Neuronal stem cell (in vitro differentiated cells): ENCODE measurements at regions not wholly inside any gene's neighbourhood (a gene's known extent, or its start where the extent isn't known, plus 50 kb on each side); places are given as distances from the start of the nearest gene placed in this dataset.

Experiments used
- DNase-seq: peaks from one replicate; pipeline ENCODE4 v3.0.0-alpha.2; 2013; ENCODE audit warnings: low spot score
- H2AFZ ChIP-seq: one replicate; pipeline ENCODE4 v1.6.1; 2013; ENCODE audit warnings: mild to moderate bottlenecking, low read length, inconsistent platforms
- H2AK5ac ChIP-seq: 2 replicates; pipeline ENCODE4 v1.6.1; 2013; ENCODE audit warnings: low read depth, mild to moderate bottlenecking, inconsistent platforms, low read length, moderate library complexity, mixed read lengths
- H2BK120ac ChIP-seq: 2 replicates; pipeline ENCODE4 v1.6.1; 2013; ENCODE audit warnings: low read depth, mild to moderate bottlenecking, inconsistent platforms, low read length, moderate library complexity, mixed read lengths
- H2BK12ac ChIP-seq: one replicate; pipeline ENCODE4 v1.6.1; 2013; ENCODE audit warnings: low read length, inconsistent platforms
- H2BK15ac ChIP-seq: 2 replicates; pipeline ENCODE4 v1.6.1; 2013; ENCODE audit warnings: mild to moderate bottlenecking, low read length, inconsistent platforms, mixed read lengths
- H2BK5ac ChIP-seq: one replicate; pipeline ENCODE4 v1.6.1; 2013; ENCODE audit warnings: inconsistent platforms, mild to moderate bottlenecking, low read length, moderate library complexity
- H3K14ac ChIP-seq: one replicate; pipeline ENCODE4 v1.6.1; 2013; ENCODE audit warnings: low read length, inconsistent platforms
- H3K18ac ChIP-seq: 2 replicates; pipeline ENCODE4 v1.6.1; 2013; ENCODE audit warnings: low read length, inconsistent platforms
- H3K23ac ChIP-seq: 2 replicates; pipeline ENCODE4 v1.6.1; 2013; ENCODE audit warnings: low read depth, mild to moderate bottlenecking, mixed read lengths, low read length, inconsistent platforms; ENCODE audit not compliant: poor library complexity
- H3K27ac ChIP-seq: replicated peaks from 3 replicates; pipeline ENCODE4 v1.5.1; 2013; ENCODE audit warnings: low read length, inconsistent platforms
- H3K27me3 ChIP-seq, 3 experiments: 2 replicates each; pipeline ENCODE4 v1.6.1; 2013; ENCODE audit warnings: low read length in 3 of 3, mild to moderate bottlenecking in 2 of 3, inconsistent platforms in 1 of 3, low read depth in 1 of 3, mixed read lengths in 1 of 3, moderate library complexity in 1 of 3; ENCODE audit not compliant: control insufficient read depth in 3 of 3, insufficient read depth in 3 of 3
- H3K36me3 ChIP-seq, 2 donors: replicated peaks in 1 of 2; 2 replicates each; pipeline ENCODE4 v1.6.1; 2013; ENCODE audit warnings: low read length in 2 of 2; ENCODE audit not compliant: control insufficient read depth in 2 of 2, insufficient read depth in 2 of 2
- H3K4ac ChIP-seq: 2 replicates; pipeline ENCODE4 v1.6.1; 2013; ENCODE audit warnings: inconsistent platforms, mild to moderate bottlenecking, low read length, moderate library complexity
- H3K4me1 ChIP-seq, 2 donors: 1 replicate in 1 of 2; 2 replicates in 1 of 2; pipeline ENCODE4 v1.6.1; 2013; ENCODE audit warnings: low read length in 2 of 2, low read depth in 1 of 2; ENCODE audit not compliant: control insufficient read depth in 2 of 2, insufficient read depth in 1 of 2
- H3K4me2 ChIP-seq: one replicate; pipeline ENCODE4 v1.6.1; 2013; ENCODE audit warnings: mild to moderate bottlenecking, low read length, inconsistent platforms; ENCODE audit not compliant: insufficient read depth, poor library complexity, severe bottlenecking
- H3K4me3 ChIP-seq, 2 donors: 2 replicates each; pipeline ENCODE4 v1.5.1; 2013; ENCODE audit warnings: low read length in 2 of 2, mild to moderate bottlenecking in 2 of 2, inconsistent platforms in 1 of 2, moderate library complexity in 1 of 2
- H3K79me1 ChIP-seq: one replicate; pipeline ENCODE4 v1.6.1; 2013; ENCODE audit warnings: low read depth, mild to moderate bottlenecking, inconsistent platforms, low read length, moderate library complexity
- H3K9ac ChIP-seq: one replicate; pipeline ENCODE4 v1.6.1; 2013; ENCODE audit warnings: mild to moderate bottlenecking, low read depth, low read length, inconsistent platforms; ENCODE audit not compliant: poor library complexity
- H3K9me3 ChIP-seq, 2 donors: replicated peaks in 1 of 2; 2 replicates each; pipeline versions ENCODE3 to v1.6.1; 2013; ENCODE audit warnings: low read length in 2 of 2, mild to moderate bottlenecking in 2 of 2, inconsistent platforms in 1 of 2, low read depth in 1 of 2, mixed read lengths in 1 of 2, moderate library complexity in 1 of 2; ENCODE audit not compliant: control insufficient read depth in 2 of 2, insufficient read depth in 1 of 2
- H4K8ac ChIP-seq: one replicate; pipeline ENCODE4 v1.6.1; 2013; ENCODE audit warnings: low read depth, mild to moderate bottlenecking, inconsistent platforms, low read length, moderate library complexity
- H4K91ac ChIP-seq: one replicate; pipeline ENCODE4 v1.6.1; 2013; ENCODE audit warnings: low read length, low read depth, mild to moderate bottlenecking, inconsistent platforms; ENCODE audit not compliant: poor library complexity
- WGBS, 2 donors: extraction: QIAGEN DNeasy Blood & Tissue Kit; methylation state at CpG; one replicate each; pipeline ENCODE4 v1.1.7; 2013; ENCODE audit warnings: missing lambda C conversion rate in 2 of 2, mixed read lengths in 1 of 2; ENCODE audit not compliant: insufficient read length in 2 of 2, insufficient replicate concordance in 1 of 2; ENCODE audit errors: extremely low coverage in 2 of 2; 5-methylcytosine and 5-hydroxymethylcytosine counted together

DNA sequence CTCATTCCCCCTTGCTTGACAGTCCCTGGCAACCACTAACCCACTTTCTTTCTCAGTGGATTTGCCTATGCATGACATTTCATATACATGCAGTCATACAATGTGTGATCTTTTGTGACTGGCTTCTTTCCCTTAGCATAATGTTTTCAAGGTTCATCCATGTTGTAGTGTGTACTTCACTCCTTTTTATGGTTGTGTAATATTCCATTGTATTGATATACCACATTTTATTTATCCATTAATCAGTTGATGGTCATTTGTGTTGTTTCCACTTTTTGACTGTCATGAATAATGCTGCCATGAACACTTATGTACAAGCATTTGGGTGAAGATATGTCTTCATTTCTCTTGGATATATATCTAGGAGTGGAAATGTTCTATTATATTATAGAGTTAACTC lies 127.7 kb upstream of the GRIK3 start:
- peaks cover 0 to 3% of the 10 kb centered on the region in 2 donors for H3K9me3 ChIP-seq
- no peak overlapping the region for H3K27ac ChIP-seq
- no peaks in the 10 kb centered on the region for H3K4me1 ChIP-seq
- H3K79me1 ChIP-seq: no peaks in the 10 kb centered on the region
- H3K27me3 ChIP-seq: no peaks in the 10 kb centered on the region
- H2AFZ ChIP-seq: no peak overlapping the region
- H3K4me3 ChIP-seq: no peak overlapping the region
- H2BK5ac ChIP-seq: no peak overlapping the region
- no peaks in the 10 kb centered on the region for H3K36me3 ChIP-seq
- H3K4me2 ChIP-seq: no peak overlapping the region
- no peak overlapping the region for H2BK15ac ChIP-seq
- H3K9ac ChIP-seq: no peak overlapping the region
- no peak overlapping the region for H2BK12ac ChIP-seq
- no peak overlapping the region for H3K18ac ChIP-seq
- no peak overlapping the region for H2AK5ac ChIP-seq
- no peak for DNase-seq
- no peak overlapping the region for H4K8ac ChIP-seq
- no peak overlapping the region for H3K4ac ChIP-seq
- H3K14ac ChIP-seq: no peak overlapping the region
- no peak overlapping the region for H3K23ac ChIP-seq
- H4K91ac ChIP-seq: no peak overlapping the region
- H2BK120ac ChIP-seq: no peak overlapping the region

DNA sequence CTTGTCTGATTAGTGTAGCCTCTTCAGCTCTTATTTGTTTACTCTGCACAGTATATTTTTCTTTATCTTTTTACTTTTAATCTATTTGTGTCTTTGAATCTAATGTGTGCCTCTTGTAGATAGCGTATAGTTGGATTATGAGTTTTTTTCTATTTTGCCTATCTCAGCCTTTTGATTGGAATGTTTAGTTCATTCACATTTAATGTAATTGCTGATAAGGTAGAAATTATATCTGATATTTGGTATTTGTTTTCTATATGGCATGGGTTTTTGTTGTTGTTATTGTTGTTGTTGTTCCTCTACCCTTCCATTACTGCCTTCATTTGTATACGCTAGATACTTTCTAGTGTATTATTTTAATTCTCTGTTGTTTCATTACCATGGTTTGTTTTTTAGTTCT lies 131.7 kb upstream of the GRIK3 start:
- no peak overlapping the region for H3K14ac ChIP-seq

DNA sequence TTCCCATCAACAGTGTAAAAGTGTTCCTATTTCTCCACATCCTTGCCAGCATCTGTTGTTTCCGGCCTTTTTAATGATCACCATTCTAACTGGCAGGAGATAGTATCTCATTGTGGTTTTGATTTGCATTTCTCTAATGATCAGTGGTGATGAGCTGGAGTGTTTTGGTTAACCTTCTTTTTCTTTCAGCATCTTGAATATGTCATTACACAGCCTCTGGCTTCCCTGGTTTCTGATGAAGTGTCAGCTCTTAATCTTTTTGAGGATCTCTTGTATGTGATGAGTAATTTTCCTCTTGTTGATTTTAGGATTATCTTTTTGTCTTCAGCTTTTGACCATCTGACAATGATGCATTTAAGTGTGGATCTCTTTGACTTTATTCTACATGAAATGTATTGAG lies 133.2 kb upstream of the GRIK3 start:
- DNase-seq: no peak
- Histone ChIP-seq H3K4ac (no peak overlapping the region), H3K4me1 (peaks cover 0 to 2% of the 10 kb centered on the region in 2 donors), H3K27me3 (peaks cover 0 to 8% (median 0%) of the 10 kb centered on the region in 3 experiments), H2BK5ac (no peak overlapping the region), H3K18ac (no peak overlapping the region), H4K91ac (no peak overlapping the region), H3K27ac (no peak overlapping the region), H3K23ac (no peak overlapping the region), H2BK120ac (no peak overlapping the region), H3K79me1 (no peaks in the 10 kb centered on the region), H2AFZ (no peak overlapping the region), H2BK12ac (no peak overlapping the region), H2AK5ac (no peak overlapping the region), H3K4me3 (no peak overlapping the region), H3K9ac (no peak overlapping the region), H3K9me3 (peaks cover 0 to 2% of the 10 kb centered on the region in 2 donors), H2BK15ac (no peak overlapping the region), H3K36me3 (no peaks in the 10 kb centered on the region), H3K4me2 (no peak overlapping the region), H4K8ac (no peak overlapping the region), H3K14ac (no peak overlapping the region)
- WGBS, 2 donors: no CpG with 5 or more reads among the region's 1 CpG

More for the DNA sequence above, 131.7 kb upstream of the GRIK3 start:
- Histone ChIP-seq H2AK5ac (no peak overlapping the region), H3K23ac (no peak overlapping the region), H2BK12ac (no peak overlapping the region), H3K9ac (no peak overlapping the region), H2BK15ac (no peak overlapping the region), H3K27ac (no peak overlapping the region), H3K36me3 (no peaks in the 10 kb centered on the region), H3K79me1 (no peaks in the 10 kb centered on the region), H3K9me3 (peaks cover 0 to 2% of the 10 kb centered on the region in 2 donors), H3K4ac (no peak overlapping the region), H3K27me3 (peaks cover 0 to 7% (median 0%) of the 10 kb centered on the region in 3 experiments), H2BK5ac (no peak overlapping the region), H3K4me2 (no peak overlapping the region), H2BK120ac (no peak overlapping the region), H3K18ac (no peak overlapping the region), H2AFZ (no peak overlapping the region), H4K8ac (no peak overlapping the region), H3K4me3 (no peak overlapping the region), H4K91ac (no peak overlapping the region), H3K4me1 (peaks cover 0 to 2% of the 10 kb centered on the region in 2 donors)
- WGBS, 2 donors: no CpG with 5 or more reads among the region's 2 CpGs
- DNase-seq: no peak

DNA sequence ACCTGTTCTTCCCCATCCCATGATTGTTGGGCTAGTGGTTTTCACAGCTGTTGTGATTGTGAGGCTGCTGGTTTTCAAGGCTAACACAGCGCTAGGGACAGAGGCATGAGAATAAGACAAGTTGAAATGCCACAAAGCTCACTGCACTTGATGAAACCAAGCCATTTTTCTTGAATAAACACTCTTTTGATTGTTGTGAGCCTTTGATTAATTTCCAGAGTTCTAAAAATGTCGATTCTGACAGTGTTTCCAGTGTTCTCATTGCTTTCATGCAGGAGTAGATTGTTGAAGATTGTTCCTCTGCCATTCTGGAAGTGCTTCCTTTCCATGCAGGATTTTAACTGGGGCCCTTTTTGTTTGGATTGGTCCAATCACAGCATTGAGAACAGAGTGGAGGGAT lies 134.9 kb upstream of the GRIK3 start:
- Histone ChIP-seq H3K4me1 (peaks cover 0 to 2% of the 10 kb centered on the region in 2 donors), H3K27me3 (peaks cover 0 to 8% (median 0%) of the 10 kb centered on the region in 3 experiments), H3K4me3 (no peak overlapping the region), H3K23ac (no peak overlapping the region), H3K36me3 (no peaks in the 10 kb centered on the region), H2BK15ac (no peak overlapping the region), H3K9me3 (peaks cover 0 to 2% of the 10 kb centered on the region in 2 donors), H4K91ac (no peak overlapping the region), H2AFZ (no peak overlapping the region), H3K79me1 (no peaks in the 10 kb centered on the region), H2BK12ac (no peak overlapping the region), H2BK5ac (no peak overlapping the region), H3K4ac (no peak overlapping the region), H4K8ac (no peak overlapping the region), H2BK120ac (no peak overlapping the region), H3K27ac (no peak overlapping the region), H3K9ac (no peak overlapping the region), H3K14ac (no peak overlapping the region), H3K18ac (no peak overlapping the region), H2AK5ac (no peak overlapping the region), H3K4me2 (no peak overlapping the region)
- DNase-seq: no peak
- WGBS, 2 donors: no CpG with 5 or more reads among the region's 2 CpGs
